Fibroblast of skin of left quadriceps (primary cell): ENCODE measurements at regions not wholly inside any gene's neighbourhood (a gene's known extent, or its start where the extent isn't known, plus 50 kb on each side); places are given as distances from the start of the nearest gene placed in this dataset.
A peak's percentile ranks its signal among the peaks of the same experiment; 100 is the strongest.

Experiments
- DNase-seq, 2 experiments: peaks; one replicate each; pipeline ENCODE4 v3.0.0-alpha.2; 2013; ENCODE audit warnings: low read depth in 2 of 2

GRCh38 chr13:78334059-78334458 is 269.3 kb downstream of the POU4F1 start:
- no peak for DNase-seq

GRCh38 chr13:78326633-78327032 is 276.7 kb downstream of the POU4F1 start:
- no peak for DNase-seq

- no peak for DNase-seq
Measured at GRCh38 chr13:78325585-78325984, 277.8 kb downstream of the POU4F1 start.

GRCh38 chr13:78323848-78324247 is 279.5 kb downstream of the POU4F1 start:
- DNase-seq, result no peak

GRCh38 chr13:78323040-78323439 is 280.3 kb downstream of the POU4F1 start:
- no peak for DNase-seq

- DNase-seq, result no peak
Measured at GRCh38 chr13:78319101-78319627, 284.2 kb downstream of the POU4F1 start.

- DNase-seq, result no peak
Measured at GRCh38 chr13:78317030-78317429, 286.3 kb downstream of the POU4F1 start.

GRCh38 chr13:78309497-78310180 is 293.7 kb downstream of the POU4F1 start:
- DNase-seq, result no peak

GRCh38 chr13:78306519-78307206 is 296.7 kb downstream of the POU4F1 start:
- DNase-seq, result no peak

GRCh38 chr13:78305171-78305570 is 298.2 kb downstream of the POU4F1 start:
- no peak for DNase-seq

- no peak for DNase-seq
Measured at GRCh38 chr13:78299832-78300623, 303.3 kb downstream of the POU4F1 start.

GRCh38 chr13:78298657-78299056 is 304.7 kb downstream of the POU4F1 start:
- DNase-seq, result no peak

GRCh38 chr13:78286748-78287147 is 316.6 kb downstream of the POU4F1 start:
- no peak for DNase-seq

GRCh38 chr13:78265098-78265497 is 338.3 kb downstream of the POU4F1 start:
- DNase-seq, result peak in 1 of 2 experiments; percentile 4

- no peak for DNase-seq
Measured at GRCh38 chr13:78258304-78258703, 339.7 kb upstream of the EDNRB start.

- no peak for DNase-seq
Measured at GRCh38 chr13:78256484-78256883, 337.9 kb upstream of the EDNRB start.

- DNase-seq, result no peak
Measured at GRCh38 chr13:78254113-78254512, 335.5 kb upstream of the EDNRB start.

- no peak for DNase-seq
Measured at GRCh38 chr13:78247362-78247761, 328.7 kb upstream of the EDNRB start.

- DNase-seq, result peak in 1 of 2 experiments; percentile 4
Measured at GRCh38 chr13:78241278-78241919, 322.8 kb upstream of the EDNRB start.

- no peak for DNase-seq
Measured at GRCh38 chr13:78239714-78240113, 321.1 kb upstream of the EDNRB start.

- DNase-seq, result no peak
Measured at GRCh38 chr13:78238911-78239310, 320.3 kb upstream of the EDNRB start.

GRCh38 chr13:78228940-78229339 is 310.3 kb upstream of the EDNRB start:
- DNase-seq, result no peak
